Memory B cell (primary cell): ENCODE measurements at regions not wholly inside any gene's neighbourhood (a gene's known extent, or its start where the extent isn't known, plus 50 kb on each side); places are given as distances from the start of the nearest gene placed in this dataset.

Experiments
- ATAC-seq: fragments of 150-1000 bp; cut with Tn5 transposase; 2 replicates; pipeline ENCODE4 v1.10.0; 2021; ENCODE audit warnings: low read depth, mild to moderate bottlenecking, moderate library complexity
- DNase-seq, 2 donors: peaks; one replicate each; pipeline ENCODE4 v3.0.0; 2022; ENCODE audit warnings: low spot score in 2 of 2
- H3K27ac Mint-ChIP-seq: one replicate; pipeline ENCODE4 v1.8.0; 2022; ENCODE audit warnings: mild to moderate bottlenecking, moderate library complexity, mixed read lengths
- H3K27me3 Mint-ChIP-seq: one replicate; pipeline ENCODE4 v1.8.0; 2022; ENCODE audit warnings: mixed read lengths
- H3K36me3 Mint-ChIP-seq: one replicate; pipeline ENCODE4 v1.8.0; 2022; ENCODE audit warnings: mild to moderate bottlenecking, mixed read lengths
- H3K4me1 Mint-ChIP-seq: one replicate; pipeline ENCODE4 v1.8.0; 2022; ENCODE audit warnings: mixed read lengths
- H3K4me3 Mint-ChIP-seq: one replicate; pipeline ENCODE4 v1.8.0; 2022; ENCODE audit warnings: mild to moderate bottlenecking, moderate library complexity, mixed read lengths
- H3K9me3 Mint-ChIP-seq: one replicate; pipeline ENCODE4 v1.8.0; 2022; ENCODE audit warnings: mixed read lengths

DNA sequence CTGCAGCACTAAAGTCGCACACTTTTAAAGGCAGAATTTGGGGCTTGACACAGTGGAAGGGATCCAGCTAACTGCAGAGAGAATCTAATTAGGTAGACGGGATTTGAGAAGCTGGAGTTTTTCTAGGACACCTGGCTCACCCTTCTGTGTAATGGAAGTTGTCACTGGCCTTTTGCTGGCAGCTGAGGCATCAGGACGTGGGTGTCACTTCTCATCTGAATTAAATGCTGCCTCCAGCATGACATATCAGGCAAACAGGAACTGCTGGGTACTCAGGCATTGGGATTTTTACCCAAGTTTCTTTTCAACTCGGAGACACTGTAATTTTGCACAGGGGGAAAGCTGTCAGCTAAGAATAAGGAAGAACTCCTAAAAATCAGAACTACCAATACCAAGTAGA is 861.9 kb upstream of the ARPP21 start:
- ATAC-seq (no peak), DNase-seq (no peak)
- H3K27me3 Mint-ChIP-seq = no peaks in the 10 kb centered on the region
- H3K36me3 Mint-ChIP-seq = no peaks in the 10 kb centered on the region
- no peak overlapping the region for H3K4me3 Mint-ChIP-seq
- no peak overlapping the region for H3K27ac Mint-ChIP-seq
- H3K4me1 Mint-ChIP-seq = no peaks in the 10 kb centered on the region
- H3K9me3 Mint-ChIP-seq = peaks cover 3% of the 10 kb centered on the region

- H3K9me3 Mint-ChIP-seq = peaks cover under 1% of the 10 kb centered on the region
- H3K4me3 Mint-ChIP-seq = no peak overlapping the region
- no peak overlapping the region for H3K27ac Mint-ChIP-seq
- H3K4me1 Mint-ChIP-seq = no peaks in the 10 kb centered on the region
- H3K27me3 Mint-ChIP-seq = no peaks in the 10 kb centered on the region
- no peaks in the 10 kb centered on the region for H3K36me3 Mint-ChIP-seq
- DNase-seq (no peak), ATAC-seq (no peak)
Measured at GRCh38 chr3:34779092-34779491, 860.2 kb upstream of the ARPP21 start.

GRCh38 chr3:34780294-34780693 is 859.0 kb upstream of the ARPP21 start:
- DNase-seq (no peak), ATAC-seq (no peak)
- no peak overlapping the region for H3K4me3 Mint-ChIP-seq
- no peaks in the 10 kb centered on the region for H3K4me1 Mint-ChIP-seq
- no peaks in the 10 kb centered on the region for H3K9me3 Mint-ChIP-seq
- no peak overlapping the region for H3K27ac Mint-ChIP-seq
- H3K36me3 Mint-ChIP-seq = no peaks in the 10 kb centered on the region
- no peaks in the 10 kb centered on the region for H3K27me3 Mint-ChIP-seq

GRCh38 chr3:34780973-34781372 is 858.4 kb upstream of the ARPP21 start:
- Mint-ChIP-seq H3K36me3 (no peaks in the 10 kb centered on the region), H3K27ac (no peak overlapping the region), H3K9me3 (no peaks in the 10 kb centered on the region), H3K4me1 (no peaks in the 10 kb centered on the region), H3K27me3 (no peaks in the 10 kb centered on the region), H3K4me3 (no peak overlapping the region)
- DNase-seq (no peak), ATAC-seq (no peak)

- H3K36me3 Mint-ChIP-seq = no peaks in the 10 kb centered on the region
- no peaks in the 10 kb centered on the region for H3K4me1 Mint-ChIP-seq
- H3K4me3 Mint-ChIP-seq = no peak overlapping the region
- no peaks in the 10 kb centered on the region for H3K27me3 Mint-ChIP-seq
- DNase-seq (no peak), ATAC-seq (no peak)
- H3K9me3 Mint-ChIP-seq = no peaks in the 10 kb centered on the region
- no peak overlapping the region for H3K27ac Mint-ChIP-seq
Measured at GRCh38 chr3:34782871-34783270, 856.5 kb upstream of the ARPP21 start.

DNA sequence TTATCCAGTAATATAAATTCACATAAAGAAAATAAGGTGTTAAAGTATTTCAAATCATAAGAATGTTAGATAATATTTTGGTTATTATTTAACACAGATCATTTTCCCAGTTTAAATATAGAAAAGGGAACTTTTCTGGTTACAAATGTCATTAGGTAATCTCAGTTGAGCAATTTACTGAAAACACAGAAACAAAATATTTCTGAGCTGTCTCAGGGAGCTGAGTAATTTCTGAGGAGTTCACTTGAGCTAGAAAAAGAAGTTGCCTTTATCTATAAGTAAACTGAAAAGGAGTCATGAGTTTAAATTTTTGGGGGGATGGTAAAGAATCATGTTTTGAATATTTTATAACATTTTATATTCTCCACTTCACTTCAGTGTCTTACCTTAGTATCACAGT is 855.4 kb upstream of the ARPP21 start:
- DNase-seq (no peak), ATAC-seq (no peak)
- Mint-ChIP-seq H3K27ac (no peak overlapping the region), H3K4me3 (no peak overlapping the region), H3K27me3 (no peaks in the 10 kb centered on the region), H3K9me3 (no peaks in the 10 kb centered on the region), H3K4me1 (no peaks in the 10 kb centered on the region), H3K36me3 (no peaks in the 10 kb centered on the region)

- Mint-ChIP-seq H3K4me1 (no peaks in the 10 kb centered on the region), H3K36me3 (no peaks in the 10 kb centered on the region), H3K27me3 (no peaks in the 10 kb centered on the region), H3K27ac (no peak overlapping the region), H3K4me3 (no peak overlapping the region), H3K9me3 (peaks cover under 1% of the 10 kb centered on the region)
- DNase-seq (no peak), ATAC-seq (no peak)
Measured at GRCh38 chr3:34793057-34793456, 846.3 kb upstream of the ARPP21 start.

- ATAC-seq (no peak), DNase-seq (no peak)
- H3K36me3 Mint-ChIP-seq = no peaks in the 10 kb centered on the region
- peaks cover 3% of the 10 kb centered on the region for H3K4me1 Mint-ChIP-seq
- H3K27ac Mint-ChIP-seq = no peak overlapping the region
- no peaks in the 10 kb centered on the region for H3K27me3 Mint-ChIP-seq
- H3K9me3 Mint-ChIP-seq = no peaks in the 10 kb centered on the region
- no peak overlapping the region for H3K4me3 Mint-ChIP-seq
Measured at GRCh38 chr3:34807611-34808010, 831.7 kb upstream of the ARPP21 start.

- Mint-ChIP-seq H3K27ac (no peak overlapping the region), H3K4me3 (no peak overlapping the region), H3K27me3 (no peaks in the 10 kb centered on the region), H3K4me1 (peaks cover 3% of the 10 kb centered on the region), H3K36me3 (no peaks in the 10 kb centered on the region), H3K9me3 (no peaks in the 10 kb centered on the region)
- no peak for ATAC-seq
- DNase-seq = no peak
Measured at GRCh38 chr3:34808287-34808686, 831.0 kb upstream of the ARPP21 start.

- Mint-ChIP-seq H3K36me3 (no peaks in the 10 kb centered on the region), H3K4me1 (no peaks in the 10 kb centered on the region), H3K9me3 (peaks cover 5% of the 10 kb centered on the region), H3K4me3 (no peak overlapping the region), H3K27ac (no peak overlapping the region), H3K27me3 (no peaks in the 10 kb centered on the region)
- DNase-seq (no peak), ATAC-seq (no peak)
Measured at GRCh38 chr3:34828847-34829246, 810.5 kb upstream of the ARPP21 start.

GRCh38 chr3:34832865-34833508 is 806.3 kb upstream of the ARPP21 start:
- peaks cover 2% of the 10 kb centered on the region for H3K27me3 Mint-ChIP-seq
- no peak overlapping the region for H3K27ac Mint-ChIP-seq
- H3K4me3 Mint-ChIP-seq = no peak overlapping the region
- peaks cover 1% of the 10 kb centered on the region for H3K9me3 Mint-ChIP-seq
- H3K36me3 Mint-ChIP-seq = no peaks in the 10 kb centered on the region
- no peaks in the 10 kb centered on the region for H3K4me1 Mint-ChIP-seq
- DNase-seq (no peak), ATAC-seq (no peak)

- peaks cover 3% of the 10 kb centered on the region for H3K9me3 Mint-ChIP-seq
- ATAC-seq (no peak), DNase-seq (no peak)
- no peak overlapping the region for H3K27ac Mint-ChIP-seq
- peaks cover 2% of the 10 kb centered on the region for H3K27me3 Mint-ChIP-seq
- no peaks in the 10 kb centered on the region for H3K36me3 Mint-ChIP-seq
- H3K4me1 Mint-ChIP-seq = no peaks in the 10 kb centered on the region
- H3K4me3 Mint-ChIP-seq = no peak overlapping the region
Measured at GRCh38 chr3:34837848-34838741, 801.2 kb upstream of the ARPP21 start.

GRCh38 chr3:34842706-34843480 is 796.4 kb upstream of the ARPP21 start:
- DNase-seq = no peak
- no peaks in the 10 kb centered on the region for H3K27me3 Mint-ChIP-seq
- H3K4me3 Mint-ChIP-seq = no peak overlapping the region
- no peaks in the 10 kb centered on the region for H3K4me1 Mint-ChIP-seq
- ATAC-seq = no peak
- H3K36me3 Mint-ChIP-seq = no peaks in the 10 kb centered on the region
- H3K9me3 Mint-ChIP-seq = peaks cover 2% of the 10 kb centered on the region
- no peak overlapping the region for H3K27ac Mint-ChIP-seq

DNA sequence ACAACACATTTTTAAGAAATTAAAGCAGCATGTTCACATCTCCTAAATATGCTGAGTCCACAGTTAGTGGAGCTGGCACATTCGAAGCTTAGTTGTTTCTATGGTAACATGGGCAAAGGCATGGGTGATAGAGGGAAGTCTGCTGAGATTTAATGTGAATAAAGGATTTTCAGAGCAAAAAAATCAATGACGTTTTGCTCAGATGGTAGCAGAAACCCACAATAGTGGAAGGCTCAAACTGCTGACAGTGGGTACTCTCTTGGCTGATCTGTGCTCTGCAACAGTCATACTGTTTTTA is 795.1 kb upstream of the ARPP21 start:
- ATAC-seq = no peak
- Mint-ChIP-seq H3K36me3 (no peaks in the 10 kb centered on the region), H3K4me3 (no peak overlapping the region), H3K27ac (no peak overlapping the region), H3K4me1 (no peaks in the 10 kb centered on the region), H3K9me3 (no peaks in the 10 kb centered on the region), H3K27me3 (no peaks in the 10 kb centered on the region)
- DNase-seq = no peak
